ENCODE measurements at regions not wholly inside any gene's neighbourhood (a gene's known extent, or its start where the extent isn't known, plus 50 kb on each side); places are given as distances from the start of the nearest gene placed in this dataset.

DNA sequence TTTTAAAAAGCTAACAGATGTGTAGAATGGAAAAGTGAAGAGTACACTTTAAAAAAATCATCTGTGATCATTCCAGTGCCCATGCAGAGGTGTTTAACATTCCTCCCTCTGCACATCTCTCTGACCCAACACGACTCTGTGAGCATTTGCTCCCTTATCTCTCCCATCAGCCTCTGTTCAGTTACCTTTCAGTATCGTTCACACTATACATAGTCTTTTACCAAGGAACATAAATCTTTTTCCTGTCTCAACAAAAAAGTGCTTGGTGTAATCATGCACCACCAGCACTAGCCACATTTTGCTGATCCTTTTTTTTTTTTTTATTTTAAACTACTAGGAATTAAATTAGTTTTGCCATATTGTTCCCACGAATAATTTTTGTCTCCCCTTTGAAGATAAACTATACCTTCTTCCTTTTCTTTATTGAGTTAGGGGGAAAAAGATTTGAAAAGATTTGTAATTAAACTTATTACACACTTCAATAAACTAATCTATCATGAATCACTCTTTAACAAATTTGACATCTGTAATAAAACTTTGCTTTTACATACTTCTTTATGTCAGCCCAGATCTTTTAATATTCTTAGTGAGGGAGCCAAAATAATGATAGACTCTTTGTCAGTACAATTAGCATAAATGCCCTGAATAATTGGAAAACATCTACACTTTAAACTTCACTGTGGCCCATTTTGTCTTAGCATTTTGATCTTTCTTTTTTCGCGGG is 489.8 kb upstream of the FANCL start (continued):
- TF ChIP-seq TAF7 (optimal IDR thresholded peaks at IDR 0.05; ENCODE audit: borderline replicate concordance, low read depth, low read length) (no peak), HDAC6 (IDR thresholded peaks at IDR 0.05; ENCODE audit: low read depth, low read length) (no peak), MAFK (IDR thresholded peaks at IDR 0.05; ENCODE audit: low read depth, low read length) (no peak), PHF8 (conservative IDR thresholded peaks at IDR 0.05; ENCODE audit: low read depth, low read length) (no peak), POU5F1 (IDR thresholded peaks at IDR 0.05; ENCODE audit: low read depth, low read length) (no peak), ASH2L (IDR thresholded peaks at IDR 0.05; ENCODE audit: low read length) (no peak)
- TF ChIP-seq, protein P1, sequence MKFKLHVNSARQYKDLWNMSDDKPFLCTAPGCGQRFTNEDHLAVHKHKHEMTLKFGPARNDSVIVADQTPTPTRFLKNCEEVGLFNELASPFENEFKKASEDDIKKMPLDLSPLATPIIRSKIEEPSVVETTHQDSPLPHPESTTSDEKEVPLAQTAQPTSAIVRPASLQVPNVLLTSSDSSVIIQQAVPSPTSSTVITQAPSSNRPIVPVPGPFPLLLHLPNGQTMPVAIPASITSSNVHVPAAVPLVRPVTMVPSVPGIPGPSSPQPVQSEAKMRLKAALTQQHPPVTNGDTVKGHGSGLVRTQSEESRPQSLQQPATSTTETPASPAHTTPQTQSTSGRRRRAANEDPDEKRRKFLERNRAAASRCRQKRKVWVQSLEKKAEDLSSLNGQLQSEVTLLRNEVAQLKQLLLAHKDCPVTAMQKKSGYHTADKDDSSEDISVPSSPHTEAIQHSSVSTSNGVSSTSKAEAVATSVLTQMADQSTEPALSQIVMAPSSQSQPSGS (IDR thresholded peaks at IDR 0.05; ENCODE audit: low read length): no peak
